Esophagus squamous epithelium (tissue), 5 donors: ENCODE measurements at regions not wholly inside any gene's neighbourhood (a gene's known extent, or its start where the extent isn't known, plus 50 kb on each side); places are given as distances from the start of the nearest gene placed in this dataset.

Experiments used
- DNase-seq: peaks from one replicate; lab custom pipeline; 2025; lab: John Stamatoyannopoulos, UW
- H3K27ac ChIP-seq, 4 donors: fragments of 200-600 bp; sonication (generic); one replicate each; pipeline ENCODE4 v1.5.1; 2016 to 2019; ENCODE audit warnings: mild to moderate bottlenecking in 1 of 4
- H3K27me3 ChIP-seq, 4 donors: fragments of 200-600 bp; sonication (generic); 1 replicate in 3 of 4; 2 replicates in 1 of 4; pipeline versions ENCODE4 v1.5.1 to v1.6.0; 2017 to 2021; ENCODE audit warnings: antibody characterized with exemption in 1 of 4
- H3K36me3 ChIP-seq, 3 donors: fragments of 200-600 bp; sonication (generic); one replicate each; pipeline ENCODE4 v1.5.1; 2016 to 2019
- H3K4me1 ChIP-seq, 3 donors: fragments of 200-600 bp; sonication (generic); one replicate each; pipeline ENCODE4 v1.5.1; 2017 to 2019
- H3K4me3 ChIP-seq, 4 donors: fragments of 200-600 bp; sonication (generic); 1 replicate in 3 of 4; 2 replicates in 1 of 4; pipeline ENCODE4 v1.5.1; 2016 to 2019; ENCODE audit warnings: mild to moderate bottlenecking in 2 of 4, moderate library complexity in 1 of 4
- H3K9me3 ChIP-seq, 3 donors: fragments of 200-600 bp; sonication (generic); one replicate each; pipeline ENCODE4 v1.5.1; 2016 to 2019
- CTCF ChIP-seq, 6 experiments: fragments of 450-650 bp in 4 of 6; fragments of 200-600 bp in 2 of 6; sonication (generic) in 2 of 6; IDR thresholded peaks; one replicate each; pipeline ENCODE4 v1.5.1; 2016 to 2019; ENCODE audit warnings: antibody characterized with exemption in 6 of 6, mild to moderate bottlenecking in 4 of 6, moderate library complexity in 4 of 6
- POLR2A ChIP-seq, 4 donors: fragments of 450-650 bp; IDR thresholded peaks; one replicate each; pipeline ENCODE4 v1.6.1; 2017; ENCODE audit warnings: antibody characterized with exemption in 4 of 4, mild to moderate bottlenecking in 4 of 4, moderate library complexity in 3 of 4
- WGBS, 2 donors: methylation state at CpG; one replicate each; pipeline ENCODE4 v1.1.5; 2018; 5-methylcytosine and 5-hydroxymethylcytosine counted together
- intact Hi-C: fragments of 100-400 bp; cut with DNase I; formaldehyde crosslinking; loops from one replicate; pipeline ENCODE4 v1.15.0; 2022
- donor health status: DM: yes; HTN: yes; CAD: no.

- H3K36me3 ChIP-seq: no peaks in the 10 kb centered on the region
- intact Hi-C loops: no loop called here
- no peaks in the 10 kb centered on the region for H3K27me3 ChIP-seq
- no peak for TF ChIP-seq CTCF (IDR thresholded peaks at IDR 0.05)
- TF ChIP-seq POLR2A (IDR thresholded peaks at IDR 0.05): no peak
- no peak overlapping the region for H3K27ac ChIP-seq
- WGBS, 2 donors: 13 to 29% methylated on average over 1 of the region's 1 CpG
- DNase-seq: no peak
- no peaks in the 10 kb centered on the region for H3K4me1 ChIP-seq
- H3K9me3 ChIP-seq: no peaks in the 10 kb centered on the region
- no peak overlapping the region for H3K4me3 ChIP-seq
Measured at GRCh38 chr2:124967325-124967724, 942.2 kb downstream of the CNTNAP5 start.

- no peaks in the 10 kb centered on the region for H3K4me1 ChIP-seq
- no peak overlapping the region for H3K27ac ChIP-seq
- intact Hi-C loops: no loop called here
- no peaks in the 10 kb centered on the region for H3K9me3 ChIP-seq
- no peaks in the 10 kb centered on the region for H3K27me3 ChIP-seq
- no peak overlapping the region for H3K4me3 ChIP-seq
- DNase-seq: no peak
- TF ChIP-seq POLR2A (IDR thresholded peaks at IDR 0.05): no peak
- no peak for TF ChIP-seq CTCF (IDR thresholded peaks at IDR 0.05)
- 54 to 66% methylated on average over 2 of the region's 2 CpGs for WGBS, 2 donors
- H3K36me3 ChIP-seq: no peaks in the 10 kb centered on the region
Measured at GRCh38 chr2:124970030-124970429, 944.9 kb downstream of the CNTNAP5 start.

- no peaks in the 10 kb centered on the region for H3K27me3 ChIP-seq
- H3K4me3 ChIP-seq: no peak overlapping the region
- intact Hi-C loops: no loop called here
- H3K27ac ChIP-seq: no peak overlapping the region
- DNase-seq: no peak
- no peaks in the 10 kb centered on the region for H3K4me1 ChIP-seq
- H3K9me3 ChIP-seq: no peaks in the 10 kb centered on the region
- 38 to 41% methylated on average over 1 of the region's 1 CpG for WGBS, 2 donors
- no peaks in the 10 kb centered on the region for H3K36me3 ChIP-seq
- no peak for TF ChIP-seq POLR2A (IDR thresholded peaks at IDR 0.05)
Measured at GRCh38 chr2:124973396-124973795, 948.3 kb downstream of the CNTNAP5 start.

DNA sequence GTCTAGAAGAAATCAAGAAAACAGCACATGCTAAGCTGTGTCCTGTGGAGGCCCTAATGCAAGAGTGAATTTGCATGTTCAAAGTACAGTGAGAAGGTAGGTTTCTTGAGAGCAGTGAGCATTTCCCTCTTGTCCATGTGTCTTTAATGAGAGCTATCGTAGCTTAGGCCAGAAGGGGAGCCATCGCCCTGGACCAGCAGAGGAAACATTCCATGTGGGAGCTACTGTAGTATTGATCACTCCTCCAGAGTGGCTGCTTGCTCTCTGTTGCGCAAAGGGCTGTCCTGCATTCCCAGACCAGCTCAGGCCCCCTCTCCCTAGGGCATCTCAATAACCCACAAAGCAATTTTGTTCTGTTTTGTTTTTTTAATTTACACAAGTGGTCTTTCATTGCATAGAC lies 950.1 kb downstream of the CNTNAP5 start:
- no peaks in the 10 kb centered on the region for H3K27me3 ChIP-seq
- H3K9me3 ChIP-seq: no peaks in the 10 kb centered on the region
- H3K36me3 ChIP-seq: no peaks in the 10 kb centered on the region
- TF ChIP-seq POLR2A (IDR thresholded peaks at IDR 0.05) (no peak), CTCF (IDR thresholded peaks at IDR 0.05) (no peak)
- WGBS, 2 donors: 50 to 92% methylated on average over 1 to 3 of the region's 3 CpGs
- H3K4me3 ChIP-seq: no peak overlapping the region
- H3K4me1 ChIP-seq: no peaks in the 10 kb centered on the region
- no peak overlapping the region for H3K27ac ChIP-seq
- no peak for DNase-seq
- intact Hi-C loops: no loop called here

DNA sequence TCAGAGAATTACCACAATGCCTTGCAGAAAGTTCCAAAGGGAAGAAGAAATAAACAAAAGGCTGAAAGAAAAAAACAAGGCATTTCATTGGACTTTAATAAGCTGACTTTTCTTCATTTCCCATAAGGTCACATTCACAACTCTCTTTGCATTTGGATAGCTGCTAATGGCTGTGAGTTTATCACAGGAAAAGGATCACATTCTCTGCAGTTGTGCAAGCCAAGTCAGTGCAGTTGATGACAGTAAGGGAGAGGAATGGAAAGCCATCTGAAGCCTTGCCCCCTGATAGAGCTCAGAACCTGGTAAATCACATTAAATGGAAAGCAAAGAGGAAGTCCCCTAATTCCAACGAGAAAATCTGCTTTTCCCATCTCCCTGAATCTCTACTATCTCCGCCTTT lies 950.6 kb downstream of the CNTNAP5 start:
- H3K9me3 ChIP-seq: no peaks in the 10 kb centered on the region
- H3K27me3 ChIP-seq: no peaks in the 10 kb centered on the region
- TF ChIP-seq POLR2A (IDR thresholded peaks at IDR 0.05) (no peak), CTCF (IDR thresholded peaks at IDR 0.05) (no peak)
- H3K4me3 ChIP-seq: no peak overlapping the region
- 45 to 65% methylated on average over 2 of the region's 2 CpGs for WGBS, 2 donors
- H3K27ac ChIP-seq: no peak overlapping the region
- DNase-seq: no peak
- intact Hi-C loops: no loop called here
- no peaks in the 10 kb centered on the region for H3K4me1 ChIP-seq
- H3K36me3 ChIP-seq: no peaks in the 10 kb centered on the region

DNA sequence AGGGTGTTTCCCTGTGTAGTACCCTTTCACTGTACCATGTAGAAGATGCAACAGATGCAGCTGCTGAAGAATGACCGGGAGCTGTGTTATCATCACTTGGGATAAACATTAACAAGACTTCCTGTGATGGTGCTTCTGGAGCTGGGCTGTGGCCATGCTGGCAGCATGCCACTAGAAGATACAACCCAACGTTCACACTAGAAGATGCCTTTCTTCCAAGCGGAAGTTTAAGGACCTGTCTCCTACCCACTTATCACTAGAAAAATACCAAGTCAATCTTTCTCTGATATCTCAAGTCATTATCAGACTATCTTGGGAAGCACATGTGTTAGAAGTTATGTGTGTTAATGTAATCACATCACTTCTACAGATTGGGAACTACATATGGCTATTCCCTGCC lies 953.5 kb downstream of the CNTNAP5 start:
- intact Hi-C loops: no loop called here
- 55 to 57% methylated on average over 3 of the region's 3 CpGs for WGBS, 2 donors
- no peaks in the 10 kb centered on the region for H3K9me3 ChIP-seq
- H3K36me3 ChIP-seq: no peaks in the 10 kb centered on the region
- H3K4me3 ChIP-seq: no peak overlapping the region
- H3K27ac ChIP-seq: no peak overlapping the region
- no peaks in the 10 kb centered on the region for H3K27me3 ChIP-seq
- no peaks in the 10 kb centered on the region for H3K4me1 ChIP-seq
- no peak for DNase-seq
- TF ChIP-seq CTCF (IDR thresholded peaks at IDR 0.05) (no peak), POLR2A (IDR thresholded peaks at IDR 0.05) (no peak)
